GM19023 (cell line): ENCODE measurements at regions not wholly inside any gene's neighbourhood (a gene's known extent, or its start where the extent isn't known, plus 50 kb on each side); places are given as distances from the start of the nearest gene placed in this dataset.

Experiments
- ATAC-seq: cut with Tn5 transposase; IDR thresholded peaks from one replicate; pipeline ENCODE4 v1.9.1; 2021; ENCODE audit warnings: mild to moderate bottlenecking, moderate library complexity; ENCODE audit not compliant: unreplicated experiment

- no peak for ATAC-seq
These were observed 182.2 kb downstream of the NOC3L start for GRCh38 chr10:94180576-94180975.

- ATAC-seq: no peak
These were observed 179.0 kb downstream of the NOC3L start for GRCh38 chr10:94183666-94184264.

GRCh38 chr10:94186722-94187121 is 176.0 kb downstream of the NOC3L start:
- ATAC-seq: no peak

- no peak for ATAC-seq
These were observed 170.4 kb downstream of the NOC3L start for GRCh38 chr10:94192333-94192732.

GRCh38 chr10:94192974-94193373 is 169.8 kb downstream of the NOC3L start:
- ATAC-seq: no peak

- no peak for ATAC-seq
These were observed 169.2 kb downstream of the NOC3L start for GRCh38 chr10:94193466-94193924.

- no peak for ATAC-seq
These were observed 168.5 kb downstream of the NOC3L start for GRCh38 chr10:94194256-94194655.

GRCh38 chr10:94197241-94197640 is 165.5 kb downstream of the NOC3L start:
- ATAC-seq: no peak

GRCh38 chr10:94198324-94198723 is 164.4 kb downstream of the NOC3L start:
- no peak for ATAC-seq

- no peak for ATAC-seq
These were observed 163.2 kb downstream of the NOC3L start for GRCh38 chr10:94199565-94199964.

- no peak for ATAC-seq
These were observed 162.4 kb downstream of the NOC3L start for GRCh38 chr10:94200146-94200837.

- ATAC-seq: no peak
These were observed 157.3 kb downstream of the NOC3L start for GRCh38 chr10:94205396-94205831.

GRCh38 chr10:94206176-94206575 is 156.6 kb downstream of the NOC3L start:
- no peak for ATAC-seq

- ATAC-seq: no peak
These were observed 154.4 kb downstream of the NOC3L start for GRCh38 chr10:94208315-94208714.

GRCh38 chr10:94210440-94211168 is 152.1 kb downstream of the NOC3L start:
- ATAC-seq: no peak

- ATAC-seq: no peak
These were observed 151.6 kb downstream of the NOC3L start for GRCh38 chr10:94211169-94211510.

GRCh38 chr10:94213001-94213530 is 149.7 kb downstream of the NOC3L start:
- no peak for ATAC-seq

GRCh38 chr10:94213980-94214379 is 148.8 kb downstream of the NOC3L start:
- ATAC-seq: no peak

- no peak for ATAC-seq
These were observed 148.3 kb downstream of the NOC3L start for GRCh38 chr10:94214481-94214893.

- ATAC-seq: no peak
These were observed 146.5 kb downstream of the NOC3L start for GRCh38 chr10:94216201-94216600.

GRCh38 chr10:94217411-94217810 is 145.3 kb downstream of the NOC3L start:
- no peak for ATAC-seq
